Testis (tissue), 2 donors: ENCODE measurements at regions not wholly inside any gene's neighbourhood (a gene's known extent, or its start where the extent isn't known, plus 50 kb on each side); places are given as distances from the start of the nearest gene placed in this dataset.

Experiments used
- POLR2A ChIP-seq: fragments of 450-650 bp; IDR thresholded peaks from one replicate; pipeline ENCODE4 v1.6.1; 2017; ENCODE audit warnings: antibody characterized with exemption, mild to moderate bottlenecking, moderate library complexity
- TF ChIP-seq, protein P1 (sequence below), 3 experiments: fragments of 450-650 bp in 2 of 3; fragments of 200-600 bp in 1 of 3; sonication (generic) in 1 of 3; IDR thresholded peaks; one replicate each; pipeline ENCODE4 v1.5.1; 2016 to 2019; ENCODE audit warnings: antibody characterized with exemption in 3 of 3, mild to moderate bottlenecking in 2 of 3, moderate library complexity in 1 of 3

DNA sequence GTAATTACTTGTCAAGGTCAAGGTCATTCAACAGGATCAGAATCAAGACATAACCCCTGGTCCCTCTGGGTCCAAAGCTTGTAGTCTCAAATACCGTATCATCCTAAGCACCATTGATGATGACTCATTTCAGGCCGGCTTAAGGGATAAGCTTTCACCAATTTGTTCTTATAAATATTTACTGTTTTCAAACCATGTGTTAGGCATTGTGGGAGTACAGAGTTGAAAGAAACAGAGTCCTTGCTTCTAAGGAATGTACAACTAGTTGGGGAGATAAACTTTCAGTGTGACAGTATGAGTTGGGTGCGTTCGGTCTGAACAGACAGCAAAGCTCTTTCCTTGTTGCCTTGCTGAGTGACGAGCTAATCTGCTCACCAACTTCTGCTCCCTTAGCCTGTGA lies 183.5 kb upstream of the MAF start:
- TF ChIP-seq POLR2A, result no peak
- TF ChIP-seq, protein P1, sequence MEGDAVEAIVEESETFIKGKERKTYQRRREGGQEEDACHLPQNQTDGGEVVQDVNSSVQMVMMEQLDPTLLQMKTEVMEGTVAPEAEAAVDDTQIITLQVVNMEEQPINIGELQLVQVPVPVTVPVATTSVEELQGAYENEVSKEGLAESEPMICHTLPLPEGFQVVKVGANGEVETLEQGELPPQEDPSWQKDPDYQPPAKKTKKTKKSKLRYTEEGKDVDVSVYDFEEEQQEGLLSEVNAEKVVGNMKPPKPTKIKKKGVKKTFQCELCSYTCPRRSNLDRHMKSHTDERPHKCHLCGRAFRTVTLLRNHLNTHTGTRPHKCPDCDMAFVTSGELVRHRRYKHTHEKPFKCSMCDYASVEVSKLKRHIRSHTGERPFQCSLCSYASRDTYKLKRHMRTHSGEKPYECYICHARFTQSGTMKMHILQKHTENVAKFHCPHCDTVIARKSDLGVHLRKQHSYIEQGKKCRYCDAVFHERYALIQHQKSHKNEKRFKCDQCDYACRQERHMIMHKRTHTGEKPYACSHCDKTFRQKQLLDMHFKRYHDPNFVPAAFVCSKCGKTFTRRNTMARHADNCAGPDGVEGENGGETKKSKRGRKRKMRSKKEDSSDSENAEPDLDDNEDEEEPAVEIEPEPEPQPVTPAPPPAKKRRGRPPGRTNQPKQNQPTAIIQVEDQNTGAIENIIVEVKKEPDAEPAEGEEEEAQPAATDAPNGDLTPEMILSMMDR (IDR thresholded peaks at IDR 0.05), result no peak
